ENCODE measurements at regions not wholly inside any gene's neighbourhood (a gene's known extent, or its start where the extent isn't known, plus 50 kb on each side); places are given as distances from the start of the nearest gene placed in this dataset.

DNA sequence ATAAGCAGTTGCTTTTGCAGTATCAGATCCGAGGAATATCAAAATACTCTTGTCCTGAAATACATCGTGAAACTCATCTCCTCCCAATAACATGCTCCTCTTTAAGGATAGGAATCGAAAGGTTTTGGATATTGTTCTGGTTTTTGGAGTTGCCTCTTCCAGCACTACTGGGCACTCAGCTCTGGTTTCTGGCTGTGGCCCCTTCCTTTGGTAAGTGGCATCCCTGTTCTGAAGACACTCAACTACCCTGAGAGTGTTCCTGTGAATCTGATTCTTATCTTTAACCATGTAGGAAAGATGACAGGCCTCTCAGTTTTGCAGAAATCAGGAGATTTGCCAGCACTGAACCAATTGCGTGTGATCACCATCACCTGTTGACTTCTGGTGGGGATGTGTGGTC is 327.5 kb upstream of the TBL1XR1 start:
- Histone ChIP-seq H3K9me3 (ENCODE audit: low read length) (peaks cover 5% of the 10 kb centered on the region), H2AFZ (ENCODE audit: low read depth, low read length) (no peak overlapping the region)

GRCh38 chr3:177525414-177525813 is 328.1 kb upstream of the TBL1XR1 start:
- no peaks in the 10 kb centered on the region for H3K36me3 ChIP-seq (ENCODE audit: insufficient read depth, low read length)
- no peak overlapping the region for H3K4me3 ChIP-seq (ENCODE audit: low read length)
- peaks cover 5% of the 10 kb centered on the region for H3K9me3 ChIP-seq (ENCODE audit: low read length)
- no peak overlapping the region for H2AFZ ChIP-seq (ENCODE audit: low read depth, low read length)
- H3K27me3 ChIP-seq (ENCODE audit: insufficient read depth, low read length), result no peaks in the 10 kb centered on the region
- H3K4me1 ChIP-seq (ENCODE audit: insufficient read depth, low read length), result no peaks in the 10 kb centered on the region

More for the DNA sequence above, 327.5 kb upstream of the TBL1XR1 start:
- Histone ChIP-seq H3K4me1 (ENCODE audit: insufficient read depth, low read length) (no peaks in the 10 kb centered on the region), H3K36me3 (ENCODE audit: insufficient read depth, low read length) (no peaks in the 10 kb centered on the region), H3K27me3 (ENCODE audit: insufficient read depth, low read length) (no peaks in the 10 kb centered on the region), H3K4me3 (ENCODE audit: low read length) (no peak overlapping the region)

DNA sequence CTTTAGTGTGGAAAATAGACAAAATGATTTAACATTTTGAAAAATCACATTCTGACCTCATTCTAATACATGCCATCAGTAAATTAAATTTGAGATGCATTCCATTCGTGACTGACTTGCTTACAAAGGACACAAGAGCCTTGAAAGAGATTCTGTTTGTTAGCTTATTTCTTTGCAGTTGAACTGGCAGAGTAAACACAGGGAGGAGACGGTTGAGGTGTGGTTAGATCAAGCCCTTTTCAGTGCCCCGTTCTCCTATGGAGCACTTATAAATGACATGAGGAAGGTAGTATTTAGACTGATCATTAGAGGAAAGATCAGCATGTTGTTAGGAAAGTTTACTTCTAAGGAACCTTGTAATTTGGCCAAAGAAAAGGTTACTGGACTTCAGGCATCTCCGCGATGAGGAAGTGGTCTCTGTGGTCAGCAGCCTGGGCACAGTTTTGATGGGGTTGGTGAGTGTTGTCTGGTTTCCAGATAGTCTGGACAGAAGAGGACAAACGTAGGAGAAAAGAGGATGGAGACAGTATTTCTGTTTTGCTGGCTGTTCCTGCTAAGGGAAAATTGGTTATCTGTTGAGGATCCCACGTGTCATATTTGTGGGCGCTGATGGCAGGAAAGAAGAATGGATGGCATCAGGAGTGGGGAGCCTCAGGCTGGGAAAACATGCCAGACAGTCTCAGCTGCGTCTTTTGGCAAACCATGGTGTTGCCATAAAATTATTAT is 328.9 kb upstream of the TBL1XR1 start:
- no peak overlapping the region for H2AFZ ChIP-seq (ENCODE audit: low read depth, low read length)
- no peaks in the 10 kb centered on the region for H3K27me3 ChIP-seq (ENCODE audit: insufficient read depth, low read length)
- peaks cover 5% of the 10 kb centered on the region for H3K9me3 ChIP-seq (ENCODE audit: low read length)
- peaks cover 5% of the 10 kb centered on the region for H3K4me1 ChIP-seq (ENCODE audit: insufficient read depth, low read length)
- no peaks in the 10 kb centered on the region for H3K36me3 ChIP-seq (ENCODE audit: insufficient read depth, low read length)
- no peak overlapping the region for H3K4me3 ChIP-seq (ENCODE audit: low read length)

DNA sequence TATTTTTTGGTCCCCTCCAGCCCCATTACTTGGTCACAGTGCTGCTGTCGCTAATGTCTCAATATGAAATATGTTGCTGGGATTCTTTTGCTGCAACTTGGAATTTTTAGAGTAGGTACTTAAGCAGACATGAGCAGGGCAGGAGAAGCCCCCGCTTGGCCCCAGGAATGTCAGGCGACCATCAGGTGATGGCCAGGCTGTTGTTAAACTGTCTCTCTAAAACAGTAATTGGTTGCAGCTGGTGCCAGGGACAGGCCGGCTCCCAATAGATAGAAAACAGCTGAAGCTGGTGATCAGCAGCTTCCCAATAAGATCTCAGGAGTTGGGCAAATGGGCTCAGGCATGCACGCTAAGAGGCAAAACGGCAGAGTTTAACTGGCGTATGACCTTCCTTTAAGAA is 329.9 kb upstream of the TBL1XR1 start:
- H3K4me3 ChIP-seq (ENCODE audit: low read length), result no peak overlapping the region
- no peak overlapping the region for H2AFZ ChIP-seq (ENCODE audit: low read depth, low read length)
- no peaks in the 10 kb centered on the region for H3K27me3 ChIP-seq (ENCODE audit: insufficient read depth, low read length)
- no peaks in the 10 kb centered on the region for H3K36me3 ChIP-seq (ENCODE audit: insufficient read depth, low read length)
- H3K9me3 ChIP-seq (ENCODE audit: low read length), result peaks cover 5% of the 10 kb centered on the region
- peaks cover 6% of the 10 kb centered on the region for H3K4me1 ChIP-seq (ENCODE audit: insufficient read depth, low read length)

DNA sequence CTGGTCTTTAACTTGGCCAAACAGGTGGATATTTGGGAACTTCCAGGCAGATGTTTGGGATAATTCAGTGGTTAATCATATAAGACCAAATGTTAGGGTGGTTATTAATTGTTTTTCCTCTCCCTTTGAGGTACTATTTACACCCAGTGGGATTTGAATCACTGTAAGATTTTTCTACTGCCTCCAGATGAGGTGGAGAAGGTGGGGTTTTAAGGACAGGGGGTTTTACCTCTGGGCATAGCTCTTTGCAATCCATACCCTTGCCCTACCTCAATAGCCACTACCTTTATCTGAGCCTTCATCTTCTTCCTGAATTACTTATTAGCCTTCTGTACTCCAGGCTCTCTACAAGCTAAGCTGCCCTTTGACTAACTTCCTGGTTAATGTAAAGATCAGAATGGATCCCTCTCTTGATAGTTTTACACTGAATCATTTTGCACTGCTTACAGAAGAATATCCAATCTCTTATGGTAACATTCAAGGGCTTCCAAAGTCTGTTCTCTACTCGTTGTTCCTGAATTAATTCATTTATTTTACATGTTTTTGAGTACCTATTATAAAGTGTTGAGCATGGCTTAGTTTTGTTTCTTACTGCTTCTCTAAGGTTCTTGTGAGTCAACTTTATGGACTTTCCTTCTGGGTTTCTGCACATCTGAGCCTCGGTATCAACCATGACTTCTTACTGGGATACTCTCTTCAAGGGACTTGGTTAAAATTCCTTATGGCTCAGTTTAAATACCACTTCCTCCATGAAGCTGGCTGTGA is 331.2 kb upstream of the TBL1XR1 start:
- H3K4me3 ChIP-seq (ENCODE audit: low read length), result no peak overlapping the region
- H2AFZ ChIP-seq (ENCODE audit: low read depth, low read length), result no peak overlapping the region
- no peaks in the 10 kb centered on the region for H3K27me3 ChIP-seq (ENCODE audit: insufficient read depth, low read length)
- peaks cover 6% of the 10 kb centered on the region for H3K4me1 ChIP-seq (ENCODE audit: insufficient read depth, low read length)
- H3K9me3 ChIP-seq (ENCODE audit: low read length), result peaks cover 5% of the 10 kb centered on the region
- H3K36me3 ChIP-seq (ENCODE audit: insufficient read depth, low read length), result no peaks in the 10 kb centered on the region

GRCh38 chr3:177529071-177529550 is 331.8 kb upstream of the TBL1XR1 start:
- H3K27me3 ChIP-seq (ENCODE audit: insufficient read depth, low read length), result no peaks in the 10 kb centered on the region
- H3K9me3 ChIP-seq (ENCODE audit: low read length), result peaks cover 5% of the 10 kb centered on the region
- no peaks in the 10 kb centered on the region for H3K36me3 ChIP-seq (ENCODE audit: insufficient read depth, low read length)
- H2AFZ ChIP-seq (ENCODE audit: low read depth, low read length), result no peak overlapping the region
- peaks cover 6% of the 10 kb centered on the region for H3K4me1 ChIP-seq (ENCODE audit: insufficient read depth, low read length)
- H3K4me3 ChIP-seq (ENCODE audit: low read length), result no peak overlapping the region

GRCh38 chr3:177529716-177530335 is 332.5 kb upstream of the TBL1XR1 start:
- H3K4me1 ChIP-seq (ENCODE audit: insufficient read depth, low read length), result peaks cover 6% of the 10 kb centered on the region
- H2AFZ ChIP-seq (ENCODE audit: low read depth, low read length), result no peak overlapping the region
- H3K4me3 ChIP-seq (ENCODE audit: low read length), result no peak overlapping the region
- no peaks in the 10 kb centered on the region for H3K27me3 ChIP-seq (ENCODE audit: insufficient read depth, low read length)
- no peaks in the 10 kb centered on the region for H3K36me3 ChIP-seq (ENCODE audit: insufficient read depth, low read length)
- peaks cover 3% of the 10 kb centered on the region for H3K9me3 ChIP-seq (ENCODE audit: low read length)

DNA sequence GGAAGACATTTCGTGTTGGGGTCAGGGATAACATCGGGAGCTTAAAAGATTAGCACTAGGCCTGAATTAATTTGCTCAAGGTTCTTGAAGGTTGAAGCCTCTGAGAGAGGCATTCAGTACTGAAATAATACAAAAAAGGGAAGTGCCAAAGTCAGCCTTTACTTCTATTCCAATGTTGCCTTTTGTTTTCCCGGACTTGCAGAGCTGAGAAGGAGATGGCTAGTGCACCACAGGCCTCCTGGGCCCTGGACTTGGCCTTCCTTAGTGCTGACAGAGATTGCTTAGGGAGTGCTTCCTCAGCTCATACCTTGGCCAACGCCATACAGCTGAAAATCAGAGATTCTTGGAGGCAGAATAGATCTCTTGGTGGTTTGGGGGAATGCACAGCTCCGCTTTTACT is 333.6 kb upstream of the TBL1XR1 start:
- Histone ChIP-seq H3K27me3 (ENCODE audit: insufficient read depth, low read length) (no peaks in the 10 kb centered on the region), H3K36me3 (ENCODE audit: insufficient read depth, low read length) (no peaks in the 10 kb centered on the region), H3K9me3 (ENCODE audit: low read length) (no peaks in the 10 kb centered on the region), H3K4me3 (ENCODE audit: low read length) (no peak overlapping the region), H3K4me1 (ENCODE audit: insufficient read depth, low read length) (peaks cover 6% of the 10 kb centered on the region), H2AFZ (ENCODE audit: low read depth, low read length) (no peak overlapping the region)

GRCh38 chr3:177536873-177537272 is 339.6 kb upstream of the TBL1XR1 start:
- H3K27me3 ChIP-seq (ENCODE audit: insufficient read depth, low read length), result no peaks in the 10 kb centered on the region
- no peaks in the 10 kb centered on the region for H3K9me3 ChIP-seq (ENCODE audit: low read length)
- H3K4me1 ChIP-seq (ENCODE audit: insufficient read depth, low read length), result peaks cover 24% of the 10 kb centered on the region
- H3K36me3 ChIP-seq (ENCODE audit: insufficient read depth, low read length), result no peaks in the 10 kb centered on the region
- no peak overlapping the region for H3K4me3 ChIP-seq (ENCODE audit: low read length)
- H2AFZ ChIP-seq (ENCODE audit: low read depth, low read length), result no peak overlapping the region

DNA sequence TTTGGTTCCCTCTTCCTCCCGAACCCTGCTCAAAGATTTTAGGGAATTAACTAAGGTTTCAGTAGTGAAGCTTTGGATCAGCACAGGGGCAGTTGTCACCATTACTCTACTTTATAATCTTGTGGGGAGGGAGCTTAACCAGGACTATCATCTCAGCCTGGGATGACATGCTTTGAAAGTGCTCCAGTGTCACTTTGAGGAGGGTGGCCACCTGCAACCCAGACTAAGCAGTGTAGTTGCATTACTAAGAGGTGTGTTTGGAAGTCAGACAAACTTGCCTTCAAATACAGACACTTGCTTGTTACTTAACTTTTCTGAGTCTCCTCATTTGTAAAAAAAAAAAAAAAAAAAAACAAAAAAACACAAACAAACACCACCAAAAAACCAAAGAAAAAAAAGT is 340.3 kb upstream of the TBL1XR1 start:
- Histone ChIP-seq H2AFZ (ENCODE audit: low read depth, low read length) (no peak overlapping the region), H3K9me3 (ENCODE audit: low read length) (no peaks in the 10 kb centered on the region), H3K36me3 (ENCODE audit: insufficient read depth, low read length) (no peaks in the 10 kb centered on the region), H3K27me3 (ENCODE audit: insufficient read depth, low read length) (no peaks in the 10 kb centered on the region), H3K4me3 (ENCODE audit: low read length) (no peak overlapping the region), H3K4me1 (ENCODE audit: insufficient read depth, low read length) (peaks cover 26% of the 10 kb centered on the region)

GRCh38 chr3:177538048-177538749 is 340.9 kb upstream of the TBL1XR1 start:
- H2AFZ ChIP-seq (ENCODE audit: low read depth, low read length), result no peak overlapping the region
- no peak overlapping the region for H3K4me3 ChIP-seq (ENCODE audit: low read length)
- H3K27me3 ChIP-seq (ENCODE audit: insufficient read depth, low read length), result no peaks in the 10 kb centered on the region
- peaks cover 26% of the 10 kb centered on the region for H3K4me1 ChIP-seq (ENCODE audit: insufficient read depth, low read length)
- H3K36me3 ChIP-seq (ENCODE audit: insufficient read depth, low read length), result no peaks in the 10 kb centered on the region
- no peaks in the 10 kb centered on the region for H3K9me3 ChIP-seq (ENCODE audit: low read length)

DNA sequence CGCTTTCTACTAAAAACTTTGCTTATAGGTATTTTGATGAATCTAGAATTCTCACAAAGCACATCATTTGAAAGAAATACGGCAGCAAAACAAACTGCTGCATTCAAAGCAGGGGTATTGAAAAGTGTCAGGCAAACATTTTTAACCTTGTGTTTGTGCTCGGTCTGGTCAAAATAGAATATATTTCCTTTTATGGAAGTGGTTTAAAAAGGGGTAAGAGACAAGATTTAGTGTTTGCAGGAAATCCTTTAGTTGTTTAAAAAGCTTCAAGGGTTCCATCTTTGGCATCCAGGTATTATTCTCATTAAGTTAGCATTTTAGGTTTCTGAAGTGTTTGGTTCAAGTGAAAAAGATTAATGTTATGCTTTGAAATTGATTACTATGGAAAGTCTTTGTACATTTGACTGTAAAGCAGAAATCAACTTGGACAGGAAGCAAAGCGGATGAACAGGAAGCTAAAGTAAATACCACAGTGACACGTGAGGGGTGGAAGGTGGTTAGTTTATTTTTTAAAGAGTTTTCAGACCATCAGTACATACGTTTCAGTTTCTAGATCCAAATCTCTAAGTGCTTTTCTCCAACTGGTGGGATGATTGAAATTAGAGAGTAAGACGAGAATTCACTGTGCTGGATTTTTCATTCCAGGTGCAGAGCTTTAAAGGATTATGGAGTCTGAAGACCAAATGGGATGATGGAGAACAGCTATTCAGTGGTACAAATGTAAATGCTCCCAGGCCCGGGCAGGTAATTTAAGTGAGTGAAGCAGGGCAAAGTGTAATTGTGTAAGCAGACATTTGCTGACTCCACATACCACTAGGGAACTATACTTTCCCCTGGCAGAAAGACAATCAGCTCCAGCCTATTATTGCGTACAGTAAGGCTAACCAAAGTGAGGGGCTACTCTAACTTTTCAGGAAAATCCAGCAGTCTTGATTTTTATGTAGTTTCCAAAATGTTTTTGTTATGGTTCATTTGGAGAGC is 341.8 kb upstream of the TBL1XR1 start:
- Histone ChIP-seq H2AFZ (ENCODE audit: low read depth, low read length) (no peak overlapping the region), H3K4me1 (ENCODE audit: insufficient read depth, low read length) (peaks cover 26% of the 10 kb centered on the region), H3K36me3 (ENCODE audit: insufficient read depth, low read length) (no peaks in the 10 kb centered on the region), H3K27me3 (ENCODE audit: insufficient read depth, low read length) (no peaks in the 10 kb centered on the region), H3K4me3 (ENCODE audit: low read length) (no peak overlapping the region), H3K9me3 (ENCODE audit: low read length) (no peaks in the 10 kb centered on the region)

All from neuron (in vitro differentiated cells).